ENCODE measurements at regions not wholly inside any gene's neighbourhood (a gene's known extent, or its start where the extent isn't known, plus 50 kb on each side); places are given as distances from the start of the nearest gene placed in this dataset.
A peak's percentile ranks its signal among the peaks of the same experiment; 100 is the strongest.
"Not testable (repeated sequence)": the region's sequence is repeated elsewhere in the genome, so short reads cannot be mapped to it uniquely, and the experiment has no call there.

GRCh38 chr14:89688507-89689211 lies 265.9 kb downstream of the EFCAB11 start:
- no peak for DNase-seq
- Mint-ChIP-seq H3K4me3 (no peak overlapping the region), H3K9me3 (peaks cover 0 to 1% (median 0%) of the 10 kb centered on the region in 6 donors), H3K36me3 (peaks cover 0 to 3% (median 0%) of the 10 kb centered on the region in 3 donors), H3K27me3 (ENCODE audit: low read depth in 3 of 3) (no peaks in the 10 kb centered on the region), H3K4me1 (no peaks in the 10 kb centered on the region), H3K27ac (no peak overlapping the region)

GRCh38 chr14:89687129-89687528 lies 267.4 kb downstream of the EFCAB11 start:
- not testable (repeated sequence) for H3K36me3 Mint-ChIP-seq; H3K4me1 Mint-ChIP-seq; DNase-seq; H3K27ac Mint-ChIP-seq; H3K27me3 Mint-ChIP-seq (ENCODE audit: low read depth in 3 of 3); H3K4me3 Mint-ChIP-seq; H3K9me3 Mint-ChIP-seq

GRCh38 chr14:89684139-89684538 lies 267.1 kb upstream of the FOXN3 start:
- peaks cover 0 to 3% (median 0%) of the 10 kb centered on the region in 6 donors for H3K9me3 Mint-ChIP-seq
- no peak for DNase-seq
- no peak overlapping the region for H3K4me3 Mint-ChIP-seq
- peaks cover 0 to 1% (median 0%) of the 10 kb centered on the region in 3 donors for H3K27me3 Mint-ChIP-seq (ENCODE audit: low read depth in 3 of 3)
- H3K36me3 Mint-ChIP-seq: no peaks in the 10 kb centered on the region
- H3K27ac Mint-ChIP-seq: no peak overlapping the region
- peaks cover 28 to 32% of the 10 kb centered on the region in 2 donors for H3K4me1 Mint-ChIP-seq

DNA sequence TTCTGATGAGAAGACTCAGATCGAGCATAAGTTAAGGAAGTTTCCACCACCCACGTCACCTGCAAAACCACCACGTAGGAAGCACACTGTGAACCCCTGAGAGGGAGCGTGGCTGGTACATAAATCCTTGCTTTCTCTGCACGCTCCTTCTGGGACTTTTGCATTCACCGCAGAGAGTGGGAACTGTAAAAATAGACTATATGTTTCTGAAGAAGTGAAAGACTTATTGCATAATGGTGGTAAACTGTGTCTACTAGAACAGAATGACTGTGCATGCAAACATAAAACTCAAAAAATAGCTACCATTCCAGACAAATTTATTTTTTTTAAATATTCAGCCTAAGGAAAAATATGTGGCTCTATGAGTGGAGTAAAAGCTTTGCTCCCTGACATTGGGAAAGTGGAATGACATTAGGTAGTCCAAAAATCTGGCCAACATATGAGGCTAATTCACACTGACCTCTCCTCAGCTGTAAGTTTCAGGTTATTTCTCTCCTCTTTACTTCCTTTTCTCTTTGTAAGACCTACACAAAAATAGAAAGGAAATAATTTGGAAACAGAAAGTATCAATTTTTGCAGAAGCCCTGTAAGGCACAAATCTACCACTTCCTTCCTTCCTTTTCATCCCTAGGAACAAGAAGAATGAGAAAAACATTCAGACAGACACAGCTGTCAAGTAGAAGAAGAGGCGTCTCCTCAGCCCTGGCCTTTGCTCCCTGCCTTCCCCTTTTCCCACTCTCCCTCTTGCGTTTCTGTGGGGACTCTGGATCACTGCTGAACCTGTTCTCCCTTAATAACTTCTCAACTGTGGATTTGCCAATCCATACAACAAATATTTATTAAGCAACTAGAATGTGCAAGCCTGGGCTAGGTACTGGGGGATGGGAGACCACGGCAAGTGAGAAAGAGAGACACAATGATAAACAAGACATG lies 264.3 kb upstream of the FOXN3 start:
- Mint-ChIP-seq H3K4me1 (peaks cover 28 to 32% of the 10 kb centered on the region in 2 donors), H3K9me3 (peaks cover 0 to 2% (median 0%) of the 10 kb centered on the region in 6 donors), H3K27ac (peak overlapping the region; percentile 78 to 94 (median 87)), H3K4me3 (peak overlapping the region; percentile 73 to 86 (median 77)), H3K27me3 (ENCODE audit: low read depth in 3 of 3) (peaks cover 0 to 1% (median 0%) of the 10 kb centered on the region in 3 donors), H3K36me3 (no peaks in the 10 kb centered on the region)
- peak in 2 of 3 donors; percentile 14 to 17 for DNase-seq

GRCh38 chr14:89680156-89680555 lies 263.1 kb upstream of the FOXN3 start:
- Mint-ChIP-seq H3K27me3 (ENCODE audit: low read depth in 3 of 3) (peaks cover 0 to 1% (median 0%) of the 10 kb centered on the region in 3 donors), H3K36me3 (no peaks in the 10 kb centered on the region), H3K4me3 (peak overlapping the region in 3 of 5 donors; percentile 22 to 61 (median 27)), H3K4me1 (peaks cover 28 to 41% of the 10 kb centered on the region in 2 donors), H3K9me3 (peaks cover 0 to 2% (median 0%) of the 10 kb centered on the region in 6 donors), H3K27ac (peak overlapping the region in 3 of 6 donors; percentile 22 to 56 (median 56))
- DNase-seq: no peak

GRCh38 chr14:89678768-89679167 lies 261.7 kb upstream of the FOXN3 start:
- Mint-ChIP-seq H3K4me3 (no peak overlapping the region), H3K4me1 (peaks cover 28 to 41% of the 10 kb centered on the region in 2 donors)

DNA sequence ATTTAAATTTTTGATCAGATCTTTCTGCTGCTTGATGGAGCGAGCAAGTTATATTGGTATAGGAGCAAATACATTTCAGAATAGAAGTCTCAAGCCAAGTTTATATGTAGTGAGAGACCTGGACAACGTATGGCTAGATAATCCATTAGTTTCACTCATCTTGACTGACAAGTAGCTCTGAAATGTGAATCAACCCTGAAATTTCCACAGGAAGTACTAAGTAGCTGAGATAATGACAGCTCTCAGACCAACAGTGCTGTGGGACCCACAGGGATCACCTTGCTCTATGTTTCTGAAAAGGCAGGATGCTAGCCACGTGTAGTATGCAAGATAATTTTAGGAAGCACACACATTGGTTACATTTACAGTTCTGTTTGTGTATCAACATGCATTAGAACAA lies 258.6 kb upstream of the FOXN3 start:
- H3K4me1 Mint-ChIP-seq: peaks cover 6 to 17% of the 10 kb centered on the region in 2 donors
- H3K27me3 Mint-ChIP-seq (ENCODE audit: low read depth in 3 of 3): no peaks in the 10 kb centered on the region
- no peak overlapping the region for H3K27ac Mint-ChIP-seq
- DNase-seq: no peak
- H3K36me3 Mint-ChIP-seq: no peaks in the 10 kb centered on the region
- H3K9me3 Mint-ChIP-seq: no peaks in the 10 kb centered on the region
- no peak overlapping the region for H3K4me3 Mint-ChIP-seq

More at GRCh38 chr14:89678768-89679167, 261.7 kb upstream of the FOXN3 start:
- Mint-ChIP-seq H3K9me3 (peaks cover 0 to 2% (median 0%) of the 10 kb centered on the region in 6 donors), H3K27me3 (ENCODE audit: low read depth in 3 of 3) (peaks cover 0 to 1% (median 0%) of the 10 kb centered on the region in 3 donors), H3K27ac (peak overlapping the region in 1 of 6 donors; percentile 31), H3K36me3 (no peaks in the 10 kb centered on the region)
- no peak for DNase-seq

DNA sequence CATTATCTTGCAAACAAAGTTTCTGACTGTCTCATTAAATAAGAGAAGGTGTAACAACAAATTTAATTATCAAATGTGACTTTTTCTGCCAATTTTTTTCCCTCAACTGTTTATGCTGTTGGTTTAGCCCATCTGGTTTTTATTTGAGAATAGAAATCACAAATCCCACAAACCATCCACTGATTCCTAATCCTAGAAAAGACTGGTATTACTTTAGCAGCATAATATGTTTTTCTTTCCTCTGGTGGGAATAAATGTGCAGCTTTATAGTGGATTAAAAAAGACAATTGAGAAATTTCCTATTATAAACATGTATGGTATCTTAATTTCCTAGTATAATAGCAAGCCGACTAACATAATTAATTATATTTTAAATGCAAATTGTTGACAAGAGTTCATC lies 257.9 kb upstream of the FOXN3 start:
- Mint-ChIP-seq H3K4me1 (peaks cover under 1 to 12% of the 10 kb centered on the region in 2 donors), H3K4me3 (no peak overlapping the region), H3K27ac (no peak overlapping the region), H3K27me3 (ENCODE audit: low read depth in 3 of 3) (no peaks in the 10 kb centered on the region), H3K36me3 (no peaks in the 10 kb centered on the region), H3K9me3 (no peaks in the 10 kb centered on the region)
- no peak for DNase-seq

- H3K9me3 Mint-ChIP-seq: no peaks in the 10 kb centered on the region
- no peak overlapping the region for H3K27ac Mint-ChIP-seq
- H3K27me3 Mint-ChIP-seq (ENCODE audit: low read depth in 3 of 3): peaks cover 0 to under 1% (median 0%) of the 10 kb centered on the region in 3 donors
- no peak overlapping the region for H3K4me3 Mint-ChIP-seq
- H3K36me3 Mint-ChIP-seq: no peaks in the 10 kb centered on the region
- DNase-seq: no peak
- peaks cover 7 to 16% of the 10 kb centered on the region in 2 donors for H3K4me1 Mint-ChIP-seq
Measured at GRCh38 chr14:89674240-89674639, 257.2 kb upstream of the FOXN3 start.

DNA sequence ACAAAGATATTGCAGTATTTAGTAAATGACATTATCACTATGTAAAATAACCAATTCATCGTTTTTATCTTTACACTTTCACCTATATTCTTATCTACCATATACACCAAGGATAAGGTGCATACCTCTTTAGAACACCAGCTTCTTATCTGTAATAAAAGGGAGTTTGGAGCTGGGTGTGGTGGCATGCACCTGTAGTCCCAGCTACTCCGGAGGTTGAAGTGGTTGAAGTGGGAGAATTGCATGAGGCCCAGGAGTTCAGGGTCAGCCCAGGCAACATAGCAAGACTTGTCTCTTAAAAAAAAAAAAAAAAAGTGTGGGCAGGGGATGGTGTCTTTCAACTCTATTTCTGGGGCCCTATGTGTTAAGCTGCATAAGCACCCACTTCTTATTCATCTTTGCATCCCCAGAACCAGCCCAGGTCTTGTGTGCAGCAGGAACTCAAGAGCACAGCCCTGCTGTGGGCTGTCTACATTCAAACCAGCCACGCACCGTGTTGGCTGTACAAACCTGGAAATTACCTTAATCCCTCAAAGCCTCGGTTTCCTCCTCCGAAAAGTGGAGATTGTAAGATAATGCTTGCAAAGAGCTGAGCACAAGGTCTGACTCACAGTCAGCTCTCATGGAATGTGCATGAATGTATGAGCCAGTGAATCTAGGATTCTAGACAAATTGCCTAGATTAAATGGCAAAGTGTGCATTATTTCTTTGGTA lies 256.6 kb upstream of the FOXN3 start:
- peaks cover 13 to 22% of the 10 kb centered on the region in 2 donors for H3K4me1 Mint-ChIP-seq
- H3K27ac Mint-ChIP-seq: no peak overlapping the region

GRCh38 chr14:89672636-89673511 lies 255.8 kb upstream of the FOXN3 start:
- no peaks in the 10 kb centered on the region for H3K36me3 Mint-ChIP-seq
- H3K9me3 Mint-ChIP-seq: no peaks in the 10 kb centered on the region
- H3K27ac Mint-ChIP-seq: peak overlapping the region in 1 of 6 donors; percentile 30
- peaks cover 0 to 5% (median 0%) of the 10 kb centered on the region in 3 donors for H3K27me3 Mint-ChIP-seq (ENCODE audit: low read depth in 3 of 3)
- peaks cover 19 to 28% of the 10 kb centered on the region in 2 donors for H3K4me1 Mint-ChIP-seq
- DNase-seq: no peak
- no peak overlapping the region for H3K4me3 Mint-ChIP-seq

More for the DNA sequence above, 256.6 kb upstream of the FOXN3 start:
- no peak overlapping the region for H3K4me3 Mint-ChIP-seq
- peaks cover 0 to 3% (median 0%) of the 10 kb centered on the region in 3 donors for H3K27me3 Mint-ChIP-seq (ENCODE audit: low read depth in 3 of 3)
- DNase-seq: no peak
- no peaks in the 10 kb centered on the region for H3K36me3 Mint-ChIP-seq
- H3K9me3 Mint-ChIP-seq: no peaks in the 10 kb centered on the region

- peaks cover 0 to 5% (median 0%) of the 10 kb centered on the region in 6 donors for H3K9me3 Mint-ChIP-seq
- DNase-seq: peak; percentile 50 to 62 (median 52)
- H3K4me1 Mint-ChIP-seq: peaks cover 19 to 20% of the 10 kb centered on the region in 2 donors
- H3K4me3 Mint-ChIP-seq: peak overlapping the region; percentile 49 to 74 (median 63)
- peaks cover 0 to 5% (median 1%) of the 10 kb centered on the region in 3 donors for H3K27me3 Mint-ChIP-seq (ENCODE audit: low read depth in 3 of 3)
- H3K27ac Mint-ChIP-seq: peak overlapping the region; percentile 64 to 91 (median 84)
- no peaks in the 10 kb centered on the region for H3K36me3 Mint-ChIP-seq
Measured at GRCh38 chr14:89669193-89669592, 252.2 kb upstream of the FOXN3 start.
